Right ventricle myocardium inferior (tissue), 1 donor: ENCODE measurements at regions not wholly inside any gene's neighbourhood (a gene's known extent, or its start where the extent isn't known, plus 50 kb on each side); places are given as distances from the start of the nearest gene placed in this dataset.
"Not testable (repeated sequence)": the region's sequence is repeated elsewhere in the genome, so short reads cannot be mapped to it uniquely, and the experiment has no call there.

Experiments
- ATAC-seq: fragments of 200-7000 bp; cut with Tn5 transposase; one replicate; pipeline ENCODE4 v1.9.1; 2020; ENCODE audit warnings: mild to moderate bottlenecking, moderate library complexity
- DNase-seq: peaks from one replicate; pipeline ENCODE4 v3.0.0; 2021; ENCODE audit errors: missing footprints
- intact Hi-C: fragments of 100-400 bp; cut with DNase I; formaldehyde crosslinking; loops from one replicate; pipeline ENCODE4 v1.11.0; 2022
- donor health status: DM: no; HTN: yes; CAD: no; lungs with severe emphysema.

DNA sequence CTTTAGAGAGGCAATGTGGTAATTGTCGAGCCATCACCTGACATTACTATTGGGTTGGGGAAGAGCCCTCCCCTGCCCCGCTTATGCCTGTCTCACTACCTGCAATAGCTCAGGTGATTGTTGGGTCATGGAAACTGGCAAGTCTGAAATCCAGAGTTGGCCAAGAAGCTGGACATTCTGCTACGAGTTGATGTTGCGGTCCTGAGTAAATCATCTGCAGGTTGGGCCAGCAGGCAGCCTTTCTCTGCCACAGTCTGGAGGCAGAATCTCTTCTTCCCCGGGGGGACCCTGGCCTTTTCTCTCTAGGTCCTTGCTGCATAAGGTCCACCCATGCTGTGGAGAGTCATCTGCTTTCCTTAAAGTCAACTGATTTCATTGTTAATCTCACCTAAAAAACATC is 142.4 kb downstream of the THBS2 start:
- intact Hi-C loops, result no loop called here
- DNase-seq (no peak), ATAC-seq (no peak)

DNA sequence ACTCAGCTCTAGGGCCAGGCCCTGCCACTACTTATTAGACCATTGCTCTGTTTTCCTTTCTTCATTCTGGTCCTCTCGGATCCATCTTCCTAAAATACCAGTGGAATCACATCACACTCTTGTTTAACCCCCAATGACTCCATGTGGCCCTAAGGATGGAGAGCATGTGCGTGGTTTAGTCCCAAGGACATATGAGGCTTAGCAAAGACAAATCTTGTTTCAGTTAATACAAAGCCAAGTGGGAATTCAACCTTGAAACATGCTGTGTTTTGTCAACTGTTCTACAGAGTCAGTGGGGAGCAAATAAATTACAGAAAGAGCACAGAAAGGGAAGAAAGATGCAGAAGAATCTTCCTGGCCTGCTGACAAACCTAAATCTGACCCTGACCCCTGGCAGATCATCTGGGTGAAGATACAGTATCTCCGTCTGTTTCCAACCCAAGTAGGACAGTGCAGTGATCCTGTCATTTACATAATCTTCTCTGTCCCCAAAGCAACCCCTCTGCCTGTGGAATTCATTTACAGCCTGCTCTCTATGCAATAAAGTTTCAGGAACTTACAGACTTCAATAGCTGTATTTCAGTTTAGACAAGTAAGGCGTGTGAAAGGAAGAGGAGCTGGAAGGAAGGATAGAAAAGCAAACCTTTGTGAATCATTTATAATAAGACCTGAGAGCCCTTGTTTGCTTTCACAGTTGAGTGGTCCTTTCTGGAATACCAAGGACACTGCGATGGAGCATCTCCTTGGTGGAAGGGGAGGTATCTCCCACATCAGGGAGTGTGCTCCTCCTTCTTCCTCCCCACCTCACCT is 144.0 kb downstream of the THBS2 start:
- ATAC-seq, result no peak

DNA sequence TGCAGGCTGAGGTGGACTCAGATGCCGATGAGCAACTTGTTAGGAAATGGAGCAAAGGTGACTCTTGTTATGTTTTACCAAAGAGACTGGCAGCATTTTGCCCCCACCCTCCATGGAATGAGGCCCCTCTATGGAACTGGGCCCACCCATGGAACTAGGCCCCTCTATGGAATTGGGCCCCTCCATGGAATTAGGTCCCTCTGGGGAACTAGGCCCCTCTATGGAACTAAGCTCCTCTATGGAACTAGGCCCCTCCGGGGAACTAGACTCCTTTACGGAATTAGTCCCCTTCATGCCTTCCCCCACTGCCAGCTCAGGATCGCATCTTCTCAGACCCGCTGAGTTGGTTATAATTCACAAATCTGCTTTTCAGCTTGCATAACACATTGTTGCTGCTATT is 144.9 kb downstream of the THBS2 start:
- DNase-seq (no peak), ATAC-seq (no peak)
- intact Hi-C loops, result no loop called here

More for the DNA sequence above, 144.0 kb downstream of the THBS2 start:
- intact Hi-C loops, result no loop called here
- DNase-seq, result no peak

DNA sequence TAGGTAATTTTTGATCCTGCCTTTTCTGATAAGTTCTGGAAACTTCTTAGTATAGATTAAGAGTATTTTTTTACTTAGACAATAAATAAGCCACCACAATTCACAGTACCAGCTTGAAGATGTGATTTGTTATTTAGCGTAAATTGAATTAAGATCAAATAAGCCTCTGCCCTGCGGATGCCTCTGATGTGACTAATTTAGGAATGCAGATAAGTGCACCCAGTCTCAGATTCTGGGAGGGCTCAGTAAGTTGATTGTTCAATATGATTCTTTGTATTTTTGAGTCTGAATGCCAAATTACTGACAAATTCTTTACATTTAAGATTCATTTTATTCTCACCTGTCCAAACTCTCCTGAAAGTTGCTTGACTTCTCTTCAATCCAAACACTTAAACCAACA is 147.5 kb downstream of the THBS2 start:
- intact Hi-C loops, result no loop called here
- no peak for DNase-seq
- ATAC-seq, result no peak

DNA sequence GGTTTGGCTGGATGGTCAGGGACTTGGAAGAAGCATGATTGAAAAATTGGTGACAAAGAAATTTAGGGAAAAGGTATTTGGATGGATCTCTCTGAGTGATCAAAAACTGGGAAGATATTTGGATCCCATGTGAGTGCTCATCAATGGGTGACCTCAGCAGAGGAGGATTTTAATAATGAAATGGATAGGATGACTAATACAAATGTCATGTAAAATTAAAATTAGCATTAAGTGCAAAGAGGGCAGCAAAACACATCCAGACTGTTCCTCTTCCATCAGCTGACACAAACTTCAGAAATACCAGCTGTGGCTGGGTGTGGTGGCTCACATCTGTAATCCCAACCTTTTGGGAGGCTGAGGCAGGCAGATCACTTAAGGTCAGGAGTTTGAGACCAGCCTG is 151.7 kb downstream of the THBS2 start:
- no peak for DNase-seq
- intact Hi-C loops, result no loop called here
- no peak for ATAC-seq

DNA sequence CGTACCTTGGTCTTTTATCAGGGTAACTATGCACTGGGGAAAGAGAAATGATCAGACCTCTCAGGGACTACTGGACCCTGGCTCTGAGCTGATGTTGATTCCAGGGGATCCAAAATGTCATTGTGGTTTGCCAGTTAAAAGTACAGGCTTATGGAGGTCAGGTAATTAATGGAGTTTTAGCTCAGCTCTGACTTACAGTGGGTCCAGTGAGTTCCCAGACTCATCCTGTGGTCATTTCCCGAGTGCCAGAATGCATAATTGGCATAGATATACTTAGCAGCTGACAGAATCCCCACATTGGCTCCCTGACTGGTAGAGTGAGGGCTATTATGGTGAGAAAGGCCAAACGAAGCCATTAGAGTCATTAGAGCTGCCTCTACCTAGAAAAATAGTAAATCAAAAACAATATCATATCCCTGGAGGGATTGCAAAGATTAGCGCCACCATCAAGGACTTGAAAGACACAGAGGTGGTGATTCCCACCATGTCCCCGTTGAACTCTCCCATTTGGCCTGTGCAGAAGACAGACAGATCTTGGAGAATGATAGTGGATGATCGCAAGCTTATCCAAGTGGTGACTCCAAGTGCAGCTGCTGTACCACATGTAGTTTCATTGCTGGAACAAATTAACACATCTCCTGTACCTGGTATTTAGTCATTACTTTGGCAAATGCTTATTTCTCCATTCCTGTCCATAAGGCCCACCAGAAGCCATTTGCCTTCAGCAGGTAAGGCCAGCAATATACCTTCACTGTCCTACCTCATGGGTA is 152.4 kb downstream of the THBS2 start:
- intact Hi-C loops, result no loop called here
- ATAC-seq, result no peak
- DNase-seq, result no peak

DNA sequence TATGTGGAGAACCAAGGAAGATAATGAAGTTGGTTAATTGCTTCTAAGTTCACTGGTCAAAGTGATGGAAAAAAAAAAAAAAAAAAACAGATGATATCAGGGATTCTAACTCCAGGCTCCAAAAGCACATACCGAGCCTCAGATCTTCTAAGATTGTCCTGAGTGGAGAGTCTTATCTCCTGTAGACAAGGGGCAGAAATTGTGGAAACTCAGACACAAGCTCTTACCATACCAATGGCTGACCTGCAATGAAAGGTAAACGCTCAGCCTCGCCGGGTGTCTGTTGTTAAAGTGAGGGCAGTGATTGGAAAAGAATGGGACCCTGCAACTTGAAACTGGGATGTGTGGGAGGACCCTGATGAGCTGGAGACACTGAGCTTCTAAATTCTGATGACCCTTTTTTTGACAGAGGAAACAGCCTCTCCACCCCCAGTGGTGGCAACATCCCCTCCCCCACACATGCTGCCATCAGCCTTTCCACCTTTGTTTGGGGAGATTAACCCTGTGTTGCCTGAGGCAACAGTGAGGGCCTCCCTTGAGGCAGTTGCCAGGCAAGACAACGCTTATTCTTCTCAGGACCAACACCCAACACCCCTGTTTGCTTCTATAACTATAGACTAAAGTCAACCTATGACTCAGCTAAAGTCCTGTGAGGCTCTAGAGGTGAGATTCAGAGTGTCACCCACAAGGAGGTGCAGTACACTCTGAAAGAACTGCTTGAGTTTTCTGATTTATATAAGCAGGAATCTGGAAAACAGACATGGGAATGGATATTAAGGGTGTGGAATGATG is 154.0 kb downstream of the THBS2 start:
- intact Hi-C loops, result no loop called here
- no peak for DNase-seq
- ATAC-seq, result no peak

DNA sequence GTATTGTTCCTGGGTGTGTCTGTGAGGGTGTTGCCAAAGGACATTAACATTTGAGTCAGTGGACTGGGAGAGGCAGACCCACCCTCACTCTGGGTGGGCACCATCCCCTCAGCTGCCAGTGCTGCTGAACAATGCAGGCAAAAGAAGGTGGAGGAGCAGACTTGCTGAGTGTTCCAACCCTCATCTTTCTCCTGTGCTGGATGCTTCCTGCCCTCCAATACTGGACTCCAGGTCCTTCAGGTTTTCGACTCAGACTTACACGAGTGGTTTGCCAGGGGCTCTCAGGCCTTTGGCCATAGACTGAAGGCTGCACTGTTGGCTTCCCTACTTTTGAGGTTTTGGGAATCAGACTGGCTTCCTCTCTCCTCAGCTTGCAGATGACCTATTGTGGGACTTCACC is 155.0 kb downstream of the THBS2 start:
- intact Hi-C loops, ATAC-seq, DNase-seq: not testable (repeated sequence)

DNA sequence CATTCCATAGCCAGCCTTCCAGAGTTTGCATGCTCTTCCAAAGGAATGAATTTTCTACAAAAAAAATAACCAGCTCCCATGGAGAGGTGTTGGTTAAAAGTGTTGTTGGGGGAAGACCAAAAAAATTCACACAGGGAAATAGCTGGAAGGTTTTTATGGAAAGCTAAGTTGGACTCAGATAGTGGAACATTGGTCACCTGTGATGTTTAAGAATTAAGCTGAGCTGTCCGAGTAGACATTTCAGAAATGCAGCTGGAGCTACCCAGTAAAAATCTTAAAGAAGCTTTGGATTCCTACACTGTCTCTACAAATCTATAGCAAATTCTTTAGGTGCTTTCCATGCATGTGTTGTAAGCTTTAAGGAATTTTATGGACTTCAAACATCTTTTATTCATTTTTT is 155.5 kb downstream of the THBS2 start:
- no peak for DNase-seq
- intact Hi-C loops, result no loop called here
- ATAC-seq, result no peak

DNA sequence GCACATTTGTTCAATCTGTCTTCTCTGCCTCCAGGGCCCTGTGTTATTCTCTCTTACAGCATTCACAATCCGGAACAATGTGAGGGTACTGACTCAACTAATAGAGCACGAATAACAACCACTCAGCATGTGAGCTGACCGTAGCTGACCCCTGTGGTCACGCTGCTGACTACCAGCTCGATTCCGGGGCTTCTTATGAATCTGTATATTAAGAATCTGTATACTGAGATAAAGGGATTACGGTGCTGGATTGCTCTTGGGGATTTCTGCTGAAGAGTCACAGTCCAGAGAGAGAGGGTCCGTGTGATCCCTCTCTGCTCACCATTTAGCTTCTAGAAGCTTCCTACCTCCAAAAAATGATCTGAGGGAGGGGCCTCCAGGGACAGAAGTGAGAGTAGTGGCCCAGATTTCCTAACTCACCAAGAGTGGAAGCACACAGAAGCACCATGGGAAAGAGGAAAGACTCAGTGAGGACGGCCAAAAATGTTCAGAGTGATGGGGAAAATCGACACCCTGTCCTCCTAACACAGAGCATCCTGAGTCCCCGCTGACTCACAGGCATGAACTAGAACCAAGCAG is 156.2 kb downstream of the THBS2 start:
- ATAC-seq (peak; percentile 68), DNase-seq (no peak)
- intact Hi-C loops, result no loop called here

DNA sequence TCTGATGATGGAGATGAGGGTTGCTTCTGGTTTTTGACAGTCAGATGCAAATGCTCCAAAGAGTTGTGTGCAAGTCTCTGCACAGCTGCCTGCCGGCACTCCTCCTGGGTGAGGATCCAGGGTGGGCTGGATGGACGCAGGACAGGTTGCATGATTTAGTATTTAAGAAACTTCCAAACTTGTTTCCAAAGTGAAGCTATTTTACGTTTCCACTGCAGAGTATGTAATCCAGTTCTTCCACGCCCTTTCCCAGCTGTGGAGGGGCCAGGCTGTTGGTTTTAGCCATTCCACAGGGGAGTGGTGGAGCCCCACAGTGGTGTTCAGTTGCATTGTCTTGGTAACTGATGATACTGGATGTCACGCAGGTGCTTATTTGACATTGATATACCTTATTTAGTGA is 157.3 kb downstream of the THBS2 start:
- DNase-seq (no peak), ATAC-seq (no peak)
- intact Hi-C loops, result no loop called here

DNA sequence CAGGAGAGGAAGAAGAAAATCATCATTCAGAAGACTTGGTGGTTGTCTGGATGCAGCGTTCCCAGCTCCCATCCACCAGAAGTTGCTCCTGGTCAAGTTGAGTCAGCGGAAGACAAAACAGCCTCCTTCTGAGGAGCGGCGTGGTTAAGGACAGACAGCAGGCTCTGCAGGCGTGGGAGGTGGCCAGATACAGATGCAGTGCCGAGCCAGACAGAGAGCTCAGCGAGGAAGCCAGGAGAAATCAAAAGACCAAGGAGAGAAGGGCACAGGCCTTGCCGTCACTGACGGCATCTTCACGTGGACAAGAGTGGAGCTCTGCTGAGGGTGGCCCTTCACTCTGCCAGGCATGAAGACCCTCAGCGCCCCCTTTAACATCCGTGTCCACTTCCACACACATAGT is 158.5 kb downstream of the THBS2 start:
- intact Hi-C loops, result no loop called here
- ATAC-seq, result no peak

DNA sequence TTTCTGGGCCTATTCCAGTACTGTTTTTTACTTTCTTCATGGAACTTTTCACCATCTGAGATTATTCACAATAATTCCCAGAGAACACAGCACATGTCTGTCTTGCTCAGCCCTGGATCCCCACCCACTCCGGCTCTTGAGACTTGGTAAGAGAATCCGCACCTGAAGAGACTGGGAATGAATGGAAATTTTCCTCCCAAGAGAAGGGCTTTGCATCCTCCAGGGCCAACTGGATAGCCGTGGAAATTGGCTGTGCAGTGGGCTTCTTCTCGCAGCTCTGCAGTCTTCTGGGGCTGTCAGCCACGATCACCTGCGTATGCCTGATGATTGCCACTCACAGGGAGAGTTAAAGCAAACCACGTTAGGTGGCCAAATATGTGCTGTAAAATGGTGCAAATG is 159.1 kb downstream of the THBS2 start:
- intact Hi-C loops, result no loop called here
- DNase-seq (no peak), ATAC-seq (no peak)

More for the DNA sequence above, 158.5 kb downstream of the THBS2 start:
- no peak for DNase-seq

DNA sequence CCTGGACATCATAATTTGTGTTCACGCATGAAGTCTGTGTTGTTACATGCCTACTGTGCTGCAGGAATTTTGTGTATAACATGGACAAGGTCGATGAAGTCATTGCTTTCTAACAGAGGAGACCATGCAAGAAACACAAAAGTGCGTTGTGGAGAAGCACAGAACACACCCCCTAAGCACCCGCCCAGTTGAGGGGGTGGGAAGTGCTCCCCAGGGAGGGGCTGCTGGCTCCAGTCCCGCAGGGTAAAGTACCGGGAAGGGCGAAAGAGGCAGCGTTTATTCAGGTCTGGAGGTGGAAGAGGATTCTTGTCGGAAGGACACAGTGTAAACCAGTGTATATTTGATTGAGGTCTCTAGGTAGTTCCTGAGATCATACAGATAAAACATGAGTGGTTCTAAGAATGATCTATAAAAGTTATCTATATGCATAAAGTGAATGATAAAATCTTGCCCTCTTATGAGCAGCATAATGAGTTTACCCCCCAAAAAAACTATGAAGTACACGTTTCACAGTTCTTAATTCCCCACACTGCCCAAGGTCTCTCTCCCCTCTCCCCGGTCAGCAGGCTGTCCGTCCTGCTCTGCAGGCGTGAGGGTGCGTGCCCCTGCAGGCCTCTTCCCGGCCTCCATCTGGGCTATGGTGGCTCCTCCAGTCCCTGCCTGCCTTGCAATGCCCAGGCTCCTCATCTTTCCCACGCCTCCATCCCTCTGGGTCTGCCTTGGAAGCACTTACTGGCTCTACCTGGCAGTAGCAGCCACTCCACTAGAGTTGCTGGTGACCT is 159.7 kb downstream of the THBS2 start:
- DNase-seq, result no peak
- intact Hi-C loops, result no loop called here
- no peak for ATAC-seq

DNA sequence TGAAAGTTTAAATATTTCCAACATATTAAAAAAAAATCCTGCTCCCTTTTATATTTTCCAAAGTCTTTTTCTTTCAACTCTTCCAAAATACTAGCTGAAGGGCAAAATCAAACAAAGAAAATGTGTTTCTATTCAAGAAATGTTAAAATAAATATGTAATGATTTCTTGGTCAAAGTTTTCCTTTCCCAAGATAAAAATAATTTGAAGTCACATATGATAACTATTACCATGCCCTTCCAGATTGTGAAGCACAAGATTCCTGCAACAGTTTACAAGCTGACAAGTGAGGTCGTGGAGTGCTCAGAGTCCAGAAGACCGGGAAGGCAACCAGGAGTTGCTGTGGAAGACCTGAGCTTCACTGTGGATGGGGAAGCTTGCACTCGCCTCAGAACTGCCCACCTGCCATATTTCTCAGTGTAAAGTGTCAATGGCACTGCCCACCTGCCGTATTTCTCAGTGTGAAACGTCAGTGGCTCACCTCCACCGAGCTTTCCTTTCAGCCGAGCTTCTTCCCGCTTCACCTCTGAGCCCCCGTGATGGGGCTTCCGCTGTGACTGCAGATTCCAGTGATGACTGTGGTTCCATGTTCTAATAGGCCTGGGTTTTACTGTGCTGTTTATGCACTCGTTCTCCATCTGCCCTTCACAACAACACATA is 160.5 kb downstream of the THBS2 start:
- intact Hi-C loops, result no loop called here
- DNase-seq (no peak), ATAC-seq (no peak)

DNA sequence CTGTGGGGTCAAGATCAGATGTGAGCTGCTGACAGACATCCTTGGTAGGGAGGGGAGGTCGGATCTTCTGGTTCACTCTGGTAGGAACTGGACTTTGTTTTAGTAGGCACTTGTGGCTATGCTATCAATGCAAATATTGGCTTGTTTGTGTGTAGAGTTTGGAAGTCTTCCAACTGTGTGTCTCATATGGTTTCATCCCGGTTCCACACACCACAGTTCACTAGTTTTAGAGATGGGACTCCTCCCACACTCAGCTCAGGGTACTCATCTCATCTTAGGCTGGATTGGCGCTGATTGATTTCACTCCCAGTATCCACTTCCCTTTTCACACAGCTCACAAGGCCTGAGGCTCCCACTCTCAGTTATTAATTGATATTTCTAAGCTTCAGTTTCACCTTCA is 161.3 kb downstream of the THBS2 start:
- DNase-seq (no peak), ATAC-seq (no peak)
- intact Hi-C loops, result no loop called here

DNA sequence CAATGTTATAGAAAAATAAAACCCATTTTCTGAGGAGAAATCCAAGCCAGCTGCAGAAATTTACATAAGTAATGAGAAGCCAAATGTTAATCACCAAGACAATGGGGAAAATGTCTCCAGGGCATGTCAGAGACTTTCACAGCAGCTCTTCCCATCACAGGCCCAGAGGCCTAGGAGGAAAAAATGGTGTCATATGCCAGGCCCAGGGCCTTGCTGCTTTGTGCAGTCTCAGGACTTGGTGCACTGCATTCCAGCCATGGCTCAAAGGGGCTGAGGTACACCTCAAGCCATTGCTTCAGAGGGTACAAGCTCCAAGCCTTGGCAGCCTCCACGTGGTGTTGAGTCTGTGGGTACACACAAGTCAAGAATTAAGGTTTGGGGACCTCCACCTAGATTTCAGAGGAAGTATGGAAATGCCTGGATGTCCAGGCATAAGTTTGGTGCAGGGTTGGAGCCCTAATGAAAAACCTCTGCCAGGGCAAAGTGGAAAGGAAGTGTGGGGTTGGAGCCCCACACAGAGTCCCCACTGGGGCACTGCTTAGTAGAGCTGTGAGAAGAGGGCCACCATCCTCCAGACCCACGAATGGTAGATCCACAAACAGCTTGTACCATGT is 163.0 kb downstream of the THBS2 start:
- intact Hi-C loops, DNase-seq, ATAC-seq: not testable (repeated sequence)

DNA sequence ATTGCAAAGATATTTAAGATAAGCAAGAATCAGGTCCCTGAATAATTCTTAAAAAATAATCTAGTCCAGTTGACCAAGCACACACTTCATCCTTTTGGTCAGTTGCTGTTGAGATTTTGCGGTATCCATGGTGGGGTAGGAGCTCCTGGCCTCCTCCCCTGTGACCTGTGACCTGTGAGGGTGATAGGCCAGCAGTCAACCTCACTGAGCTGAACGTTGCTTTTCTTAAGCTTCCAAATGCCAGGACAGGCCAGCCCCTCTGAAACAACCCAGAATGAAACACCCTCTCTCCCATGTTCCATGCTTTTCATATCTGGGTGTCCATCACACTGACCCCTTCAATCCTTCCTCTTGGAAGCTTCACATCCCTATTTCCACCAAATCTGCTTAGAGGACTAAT is 164.9 kb downstream of the THBS2 start:
- no peak for ATAC-seq
- no peak for DNase-seq
- intact Hi-C loops, result no loop called here
